ENCODE measurements at regions not wholly inside any gene's neighbourhood (a gene's known extent, or its start where the extent isn't known, plus 50 kb on each side); places are given as distances from the start of the nearest gene placed in this dataset.

GRCh38 chr10:89937494-89937893 lies 236.1 kb downstream of the KIF20B start:
- Histone ChIP-seq H3K9me2 (ENCODE audit: insufficient read depth, low read length) (no peaks in the 10 kb centered on the region), H3K9me3 (ENCODE audit: low read length) (no peaks in the 10 kb centered on the region), H3K27ac (ENCODE audit: low read depth, low read length, poor library complexity, severe bottlenecking) (no peak overlapping the region), H3K4me1 (ENCODE audit: insufficient read depth, low read length, poor library complexity, severe bottlenecking) (no peaks in the 10 kb centered on the region), H3K4me2 (ENCODE audit: low read length) (no peak overlapping the region), H2AFZ (ENCODE audit: low read length) (no peak overlapping the region), H3K36me3 (ENCODE audit: insufficient read depth, low read length) (no peaks in the 10 kb centered on the region), H4K20me1 (ENCODE audit: insufficient read depth, low read length) (no peaks in the 10 kb centered on the region), H3K79me2 (ENCODE audit: insufficient read depth, low read depth, low read length) (no peaks in the 10 kb centered on the region), H3K4me3 (ENCODE audit: low read depth, low read length, poor library complexity, severe bottlenecking) (no peak overlapping the region)
- no TSS peak for BruUV-seq (replicated peaks)
- intact Hi-C loops (cut with micrococcal nuclease; ENCODE audit: unreplicated experiment), result no loop called here
- ChIA-PET CTCF (ENCODE audit: unreplicated experiment) (no interaction called here), POLR2A (interaction anchor here (0.7 kb wide), 1 partner anchor 44 kb away, joined by 3 read pairs; no protein-coding TSS in a partner anchor)
- TF ChIP-seq CTCF (conservative IDR thresholded peaks at IDR 0.05; ENCODE audit: low read length), result no peak
- no peak for TF ChIP-seq EZH2phosphoT487 (IDR thresholded peaks at IDR 0.05; ENCODE audit: borderline replicate concordance, low read depth, low read length)
- no peak for DNase-seq (ENCODE audit: low spot score)

- DNase-seq (ENCODE audit: low spot score), result no peak
- Histone ChIP-seq H3K4me2 (ENCODE audit: low read length) (no peak overlapping the region), H3K9me3 (ENCODE audit: low read length) (no peaks in the 10 kb centered on the region), H2AFZ (ENCODE audit: low read length) (no peak overlapping the region), H3K4me1 (ENCODE audit: insufficient read depth, low read length, poor library complexity, severe bottlenecking) (no peaks in the 10 kb centered on the region), H3K36me3 (ENCODE audit: insufficient read depth, low read length) (no peaks in the 10 kb centered on the region), H3K9me2 (ENCODE audit: insufficient read depth, low read length) (no peaks in the 10 kb centered on the region), H4K20me1 (ENCODE audit: insufficient read depth, low read length) (no peaks in the 10 kb centered on the region), H3K79me2 (ENCODE audit: insufficient read depth, low read depth, low read length) (no peaks in the 10 kb centered on the region), H3K4me3 (ENCODE audit: low read depth, low read length, poor library complexity, severe bottlenecking) (no peak overlapping the region), H3K27ac (ENCODE audit: low read depth, low read length, poor library complexity, severe bottlenecking) (no peak overlapping the region)
- ChIA-PET POLR2A (no interaction called here), CTCF (ENCODE audit: unreplicated experiment) (no interaction called here)
- intact Hi-C loops (cut with micrococcal nuclease; ENCODE audit: unreplicated experiment), result no loop called here
- no peak for TF ChIP-seq CTCF (conservative IDR thresholded peaks at IDR 0.05; ENCODE audit: low read length)
- no peak for TF ChIP-seq EZH2phosphoT487 (IDR thresholded peaks at IDR 0.05; ENCODE audit: borderline replicate concordance, low read depth, low read length)
- BruUV-seq (replicated peaks), result no TSS peak
Observed at GRCh38 chr10:89940076-89940475, 238.7 kb downstream of the KIF20B start.

GRCh38 chr10:89942217-89942616 lies 240.8 kb downstream of the KIF20B start:
- no peak for TF ChIP-seq CTCF (conservative IDR thresholded peaks at IDR 0.05; ENCODE audit: low read length)
- TF ChIP-seq EZH2phosphoT487 (IDR thresholded peaks at IDR 0.05; ENCODE audit: borderline replicate concordance, low read depth, low read length), result no peak
- CTCF ChIA-PET (ENCODE audit: unreplicated experiment), result no interaction called here
- Histone ChIP-seq H3K36me3 (ENCODE audit: insufficient read depth, low read length) (no peaks in the 10 kb centered on the region), H3K4me2 (ENCODE audit: low read length) (no peak overlapping the region), H3K79me2 (ENCODE audit: insufficient read depth, low read depth, low read length) (no peaks in the 10 kb centered on the region), H3K27ac (ENCODE audit: low read depth, low read length, poor library complexity, severe bottlenecking) (no peak overlapping the region), H3K4me1 (ENCODE audit: insufficient read depth, low read length, poor library complexity, severe bottlenecking) (no peaks in the 10 kb centered on the region), H2AFZ (ENCODE audit: low read length) (no peak overlapping the region), H3K9me3 (ENCODE audit: low read length) (no peaks in the 10 kb centered on the region), H3K4me3 (ENCODE audit: low read depth, low read length, poor library complexity, severe bottlenecking) (no peak overlapping the region), H3K9me2 (ENCODE audit: insufficient read depth, low read length) (no peaks in the 10 kb centered on the region), H4K20me1 (ENCODE audit: insufficient read depth, low read length) (no peaks in the 10 kb centered on the region)
- no peak for DNase-seq (ENCODE audit: low spot score)
- POLR2A ChIA-PET, result interaction anchor here (0.7 to 1.2 kb wide), 2 partner anchors 12 to 147 kb away, joined by 3 to 5 read pairs; no protein-coding TSS in a partner anchor
- BruUV-seq (replicated peaks), result no TSS peak
- intact Hi-C loops (cut with micrococcal nuclease; ENCODE audit: unreplicated experiment), result no loop called here

Measured in OCI-LY7 (cell line).